AG10803 (cell line): ENCODE measurements at regions not wholly inside any gene's neighbourhood (a gene's known extent, or its start where the extent isn't known, plus 50 kb on each side); places are given as distances from the start of the nearest gene placed in this dataset.

ENCODE experiments used
- DNase-seq: peaks from one replicate; pipeline ENCODE4 v3.0.0; 2010; ENCODE audit warnings: low read depth
- H3K4me3 ChIP-seq: 2 replicates; pipeline ENCODE4 v1.5.1; 2011; ENCODE audit warnings: mild to moderate bottlenecking, low read length, control low read depth
- TF ChIP-seq, protein P1 (sequence below): conservative IDR thresholded peaks from 2 replicates; pipeline ENCODE4 v1.5.1; 2011; ENCODE audit warnings: mild to moderate bottlenecking, low read length, control low read depth, inconsistent platforms

DNA sequence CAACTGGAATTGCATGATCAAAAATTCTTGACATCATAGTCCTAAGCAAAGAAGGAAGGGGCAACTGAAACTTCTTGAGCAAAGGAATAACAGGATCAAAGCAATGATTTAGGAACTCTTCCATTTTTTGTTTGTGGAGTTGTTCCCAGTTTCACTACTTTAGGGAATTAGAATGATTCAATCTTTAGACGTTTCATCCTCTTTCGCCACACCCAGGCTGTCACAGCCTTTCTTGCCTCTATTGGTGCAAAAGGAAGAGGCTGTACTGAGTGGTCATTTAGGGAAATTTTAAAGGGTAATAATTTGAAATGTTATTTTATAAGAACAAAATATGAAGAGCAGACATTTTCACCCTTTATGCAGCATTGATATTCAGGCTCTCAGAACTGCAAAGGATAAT, 1026.0 kb upstream of the ARRDC3 start:
- DNase-seq, result peak; percentile 5
- TF ChIP-seq, protein P1, sequence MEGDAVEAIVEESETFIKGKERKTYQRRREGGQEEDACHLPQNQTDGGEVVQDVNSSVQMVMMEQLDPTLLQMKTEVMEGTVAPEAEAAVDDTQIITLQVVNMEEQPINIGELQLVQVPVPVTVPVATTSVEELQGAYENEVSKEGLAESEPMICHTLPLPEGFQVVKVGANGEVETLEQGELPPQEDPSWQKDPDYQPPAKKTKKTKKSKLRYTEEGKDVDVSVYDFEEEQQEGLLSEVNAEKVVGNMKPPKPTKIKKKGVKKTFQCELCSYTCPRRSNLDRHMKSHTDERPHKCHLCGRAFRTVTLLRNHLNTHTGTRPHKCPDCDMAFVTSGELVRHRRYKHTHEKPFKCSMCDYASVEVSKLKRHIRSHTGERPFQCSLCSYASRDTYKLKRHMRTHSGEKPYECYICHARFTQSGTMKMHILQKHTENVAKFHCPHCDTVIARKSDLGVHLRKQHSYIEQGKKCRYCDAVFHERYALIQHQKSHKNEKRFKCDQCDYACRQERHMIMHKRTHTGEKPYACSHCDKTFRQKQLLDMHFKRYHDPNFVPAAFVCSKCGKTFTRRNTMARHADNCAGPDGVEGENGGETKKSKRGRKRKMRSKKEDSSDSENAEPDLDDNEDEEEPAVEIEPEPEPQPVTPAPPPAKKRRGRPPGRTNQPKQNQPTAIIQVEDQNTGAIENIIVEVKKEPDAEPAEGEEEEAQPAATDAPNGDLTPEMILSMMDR, result no peak

DNA sequence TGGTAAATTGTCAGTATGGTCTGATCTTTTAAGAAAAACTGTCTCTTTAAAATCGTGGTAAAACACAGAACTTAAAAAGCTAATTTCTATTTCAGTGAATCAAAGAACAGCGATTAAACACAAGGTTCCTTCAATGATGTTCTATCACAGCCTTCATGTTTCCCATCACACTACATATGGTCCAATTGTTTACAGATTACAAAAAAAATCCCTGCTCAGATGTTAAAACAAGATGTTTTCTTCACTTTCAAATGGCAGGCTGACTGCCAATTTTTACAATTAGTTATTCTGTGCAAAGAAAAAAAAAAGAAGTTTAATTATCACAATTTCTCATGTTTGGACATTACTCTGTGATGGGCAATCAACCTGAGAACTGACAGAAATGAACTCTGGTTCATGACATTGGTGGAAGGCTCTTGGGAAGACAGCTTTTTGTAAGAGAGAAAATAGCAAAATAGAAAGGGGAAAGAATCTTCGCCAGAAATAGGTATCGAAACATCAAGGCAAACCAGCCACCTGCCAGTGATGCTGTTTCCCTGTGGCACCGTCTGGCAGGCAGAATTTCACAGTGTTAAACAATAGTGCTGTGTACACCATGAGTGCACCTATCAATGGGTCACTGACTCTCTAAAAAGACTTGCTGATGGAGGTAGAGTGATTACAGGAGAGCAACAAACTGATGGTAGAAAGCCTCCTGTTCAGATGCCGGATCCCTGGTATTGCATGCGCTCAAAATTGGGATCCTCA, 1020.0 kb upstream of the ARRDC3 start:
- no peak overlapping the region for H3K4me3 ChIP-seq
- TF ChIP-seq, protein P1, result no peak
- DNase-seq, result no peak

More for the DNA sequence above, 1026.0 kb upstream of the ARRDC3 start:
- H3K4me3 ChIP-seq, result no peak overlapping the region

DNA sequence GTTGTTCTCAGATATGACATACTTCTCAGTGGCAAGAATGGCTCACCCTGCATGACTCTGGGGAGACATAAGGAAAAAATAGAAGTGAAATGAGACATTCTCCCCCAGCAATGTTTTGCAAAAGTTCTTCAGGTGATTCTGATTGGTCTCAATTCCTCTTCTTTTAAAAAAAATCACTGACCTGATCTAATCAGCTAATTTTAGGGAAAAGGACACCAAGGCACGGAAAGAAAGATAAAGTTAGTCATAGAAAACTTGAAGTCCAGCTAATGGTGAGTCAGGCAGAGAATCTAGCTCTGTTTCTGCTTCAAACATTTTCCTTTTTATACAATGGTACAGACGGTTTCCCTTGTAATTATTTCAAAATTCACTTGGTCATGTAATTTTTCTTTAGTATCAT, 1018.9 kb upstream of the ARRDC3 start:
- no peak overlapping the region for H3K4me3 ChIP-seq
- DNase-seq, result peak; percentile 0
- TF ChIP-seq, protein P1, result no peak

GRCh38 chr5:92401492-92401891, 1018.4 kb upstream of the ARRDC3 start:
- no peak overlapping the region for H3K4me3 ChIP-seq
- peak; percentile 4 for DNase-seq
- TF ChIP-seq, protein P1, result no peak

DNA sequence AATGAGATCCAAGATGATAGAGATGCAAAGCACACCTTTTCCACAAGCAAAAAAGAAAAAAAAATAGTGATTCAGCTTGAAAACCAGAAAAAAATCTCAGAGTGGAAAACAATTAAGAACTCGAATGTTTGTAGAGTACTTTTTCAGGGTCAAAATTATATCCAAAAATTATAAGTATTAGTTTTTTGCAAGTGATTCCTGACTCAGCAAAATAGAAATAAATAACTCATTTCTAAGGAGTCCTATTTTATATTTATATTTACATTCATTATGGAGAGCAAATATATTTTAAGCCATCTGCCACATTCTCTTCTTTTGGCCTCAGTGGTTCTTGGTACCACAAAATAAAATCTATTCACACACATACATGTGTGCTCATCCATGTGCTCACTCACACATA, 1011.8 kb upstream of the ARRDC3 start:
- TF ChIP-seq, protein P1, result no peak
- no peak overlapping the region for H3K4me3 ChIP-seq
- DNase-seq, result no peak

DNA sequence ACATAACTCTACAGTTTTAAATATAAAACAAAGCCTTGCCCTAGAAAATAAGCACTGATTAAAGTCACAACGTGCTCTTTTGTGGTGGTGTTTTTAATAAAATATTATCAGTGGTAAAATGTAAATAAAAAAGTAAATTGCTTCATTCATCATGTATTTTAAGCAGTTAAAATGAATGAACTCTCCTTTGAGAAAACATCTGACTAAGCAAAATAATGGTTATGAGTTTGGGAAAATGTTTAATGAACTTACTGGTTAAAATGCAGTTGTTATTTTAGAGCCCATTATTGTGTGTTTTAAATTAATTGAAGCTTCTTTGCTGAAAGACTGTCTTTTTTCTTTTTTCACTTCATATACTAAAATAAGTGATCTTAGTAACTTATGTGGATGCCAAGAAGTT, 1007.5 kb upstream of the ARRDC3 start:
- TF ChIP-seq, protein P1, result no peak
- no peak overlapping the region for H3K4me3 ChIP-seq
- DNase-seq, result no peak

GRCh38 chr5:92380069-92380770, 997.1 kb upstream of the ARRDC3 start:
- peak; percentile 5 for DNase-seq
- H3K4me3 ChIP-seq, result no peak overlapping the region
- TF ChIP-seq, protein P1, result no peak
